ENCODE measurements at regions not wholly inside any gene's neighbourhood (a gene's known extent, or its start where the extent isn't known, plus 50 kb on each side); places are given as distances from the start of the nearest gene placed in this dataset.

DNA sequence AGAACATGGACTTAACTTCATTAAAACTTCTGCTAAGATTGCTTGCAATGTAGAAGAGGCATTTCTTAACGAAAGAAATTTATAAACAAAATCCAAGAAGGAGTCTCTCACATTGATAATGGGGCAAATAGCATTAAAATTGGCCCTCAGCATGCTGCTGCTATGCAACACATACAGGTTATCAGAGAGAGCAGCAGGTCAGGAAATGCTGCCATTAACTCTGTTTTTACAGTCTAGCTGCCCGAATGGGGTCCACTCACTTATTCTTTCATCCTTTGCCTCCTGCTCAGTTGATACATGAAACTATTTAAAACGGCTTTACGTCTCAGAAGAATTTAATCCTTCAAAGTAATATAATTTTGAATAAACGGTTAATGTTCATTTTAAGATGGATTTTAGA is 620.4 kb downstream of the SLC16A7 start:
- DNase-seq (ENCODE audit: low read depth in 1 of 2, low spot score in 2 of 2), result no peak
- no peak overlapping the region for H2BK120ac ChIP-seq (replicated peaks; ENCODE audit: low read depth, low read length)
- H3K79me2 ChIP-seq (ENCODE audit: control insufficient read depth in 1 of 2, insufficient read depth in 2 of 2, low read length in 2 of 2), result no peaks in the 10 kb centered on the region
- H3K79me1 ChIP-seq (ENCODE audit: low read depth, low read length), result no peaks in the 10 kb centered on the region
- H3K4me2 ChIP-seq (ENCODE audit: insufficient read depth in 1 of 2, low read depth in 2 of 2, low read length in 2 of 2), result no peak overlapping the region
- no peak overlapping the region for H3K4me3 ChIP-seq (ENCODE audit: extremely low read depth in 1 of 4, insufficient read depth in 2 of 4, low read depth in 3 of 4, low read length in 4 of 4)
- H4K8ac ChIP-seq (ENCODE audit: extremely low read depth, insufficient read depth, low read length), result no peak overlapping the region
- H2BK15ac ChIP-seq (ENCODE audit: low read length), result no peak overlapping the region
- CTCF ChIA-PET (ENCODE audit: partially characterized antibody), result no interaction called here
- 82% methylated on average over 5 of the region's 5 CpGs; no CpG with 5 or more reads in 1 of the 2 experiments for WGBS, 2 experiments (ENCODE audit: extremely low coverage in 1 of 2, insufficient coverage in 1 of 2, insufficient read length in 1 of 2, insufficient replicate concordance in 2 of 2, low coverage in 1 of 2, low lambda C conversion rate in 2 of 2, missing lambda C conversion rate in 1 of 2)
- no peaks in the 10 kb centered on the region for H3K36me3 ChIP-seq (ENCODE audit: control insufficient read depth in 2 of 4, insufficient read depth in 4 of 4, low read length in 3 of 4)
- H4K20me1 ChIP-seq (replicated peaks in 1 of 2; ENCODE audit: control insufficient read depth in 1 of 2, insufficient read depth in 2 of 2, low read length in 2 of 2), result no peaks in the 10 kb centered on the region
- no peak overlapping the region for H2BK20ac ChIP-seq (ENCODE audit: low read length)
- H3K4ac ChIP-seq (replicated peaks; ENCODE audit: insufficient read length, low read depth, low read length), result no peak overlapping the region
- H3K23me2 ChIP-seq (ENCODE audit: low read depth, low read length), result no peaks in the 10 kb centered on the region
- H3K4me1 ChIP-seq (replicated peaks in 1 of 4; ENCODE audit: control insufficient read depth in 3 of 4, insufficient read depth in 4 of 4, low read length in 3 of 4), result no peaks in the 10 kb centered on the region
- H2AK5ac ChIP-seq (ENCODE audit: low read depth, low read length), result no peak overlapping the region
- H3K9ac ChIP-seq (replicated peaks in 1 of 4; ENCODE audit: extremely low read depth in 1 of 4, low read depth in 3 of 4, low read length in 3 of 4), result no peak overlapping the region
- H3K9me3 ChIP-seq (ENCODE audit: insufficient read depth in 2 of 2, low read depth in 1 of 2, low read length in 1 of 2), result peaks cover 6 to 7% of the 10 kb centered on the region in 2 experiments; a peak in 2 of 4 replicates
- no peak overlapping the region for H3K18ac ChIP-seq (ENCODE audit: extremely low read depth, low read length)
- no peak overlapping the region for H3K14ac ChIP-seq (ENCODE audit: insufficient read length)
- H3K23ac ChIP-seq (ENCODE audit: insufficient read length), result no peak overlapping the region
- FAIRE-seq, result no peak
- POLR2A ChIA-PET (ENCODE audit: partially characterized antibody), result no interaction called here
- peak overlapping the region; percentile 73; the same call in 1 of the 2 replicates for H2AFZ ChIP-seq (ENCODE audit: low read length)
- H3K56ac ChIP-seq (replicated peaks; ENCODE audit: insufficient read length, low read depth, low read length), result no peak overlapping the region
- TF ChIP-seq EZH2 (IDR thresholded peaks at IDR 0.05; ENCODE audit: low read depth, low read length, severe bottlenecking) (no peak), PHF8 (conservative IDR thresholded peaks at IDR 0.05; ENCODE audit: low read depth, low read length) (no peak), NRF1 (IDR thresholded peaks at IDR 0.05; ENCODE audit: low read depth, low read length) (no peak), POU5F1 (IDR thresholded peaks at IDR 0.05; ENCODE audit: low read depth, low read length) (no peak), POLR2A (IDR thresholded peaks at IDR 0.05; ENCODE audit: control extremely low read depth in 1 of 2, low read depth in 2 of 2, low read length in 2 of 2) (no peak), CHD2 (IDR thresholded peaks at IDR 0.05; ENCODE audit: low read length) (no peak), ZNF274 (IDR thresholded peaks at IDR 0.05; ENCODE audit: borderline replicate concordance, extremely low read depth, low read length) (no peak), CREB1 (IDR thresholded peaks at IDR 0.05) (no peak), CHD1 (IDR thresholded peaks at IDR 0.05; ENCODE audit: low read depth, low read length) (no peak), RBBP5 (IDR thresholded peaks at IDR 0.05; ENCODE audit: borderline replicate concordance, low read depth, low read length) (no peak), BACH1 (IDR thresholded peaks at IDR 0.05; ENCODE audit: low read length) (no peak), RNF2 (IDR thresholded peaks at IDR 0.05; ENCODE audit: borderline replicate concordance, low read depth, low read length, missing control alignments, poor library complexity, severe bottlenecking) (no peak), GTF2F1 (IDR thresholded peaks at IDR 0.05; ENCODE audit: borderline replicate concordance, low read depth, low read length) (no peak), MAFK (IDR thresholded peaks at IDR 0.05; ENCODE audit: low read depth, low read length) (no peak), YY1 (IDR thresholded peaks at IDR 0.05; ENCODE audit: low read depth, low read length) (no peak)
- TF ChIP-seq, protein P1, sequence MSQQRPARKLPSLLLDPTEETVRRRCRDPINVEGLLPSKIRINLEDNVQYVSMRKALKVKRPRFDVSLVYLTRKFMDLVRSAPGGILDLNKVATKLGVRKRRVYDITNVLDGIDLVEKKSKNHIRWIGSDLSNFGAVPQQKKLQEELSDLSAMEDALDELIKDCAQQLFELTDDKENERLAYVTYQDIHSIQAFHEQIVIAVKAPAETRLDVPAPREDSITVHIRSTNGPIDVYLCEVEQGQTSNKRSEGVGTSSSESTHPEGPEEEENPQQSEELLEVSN (IDR thresholded peaks at IDR 0.05), result no peak
- no peak overlapping the region for H3K27ac ChIP-seq (ENCODE audit: low read depth, low read length)
- H2BK5ac ChIP-seq (ENCODE audit: low read depth, low read length), result no peak overlapping the region
- H3K27me3 ChIP-seq (replicated peaks in 1 of 4; ENCODE audit: control insufficient read depth in 3 of 4, extremely low read depth in 1 of 4, insufficient read depth in 3 of 4, low read length in 3 of 4), result no peaks in the 10 kb centered on the region
- H2BK12ac ChIP-seq (ENCODE audit: low read depth, low read length), result no peak overlapping the region
- no peak overlapping the region for H4K5ac ChIP-seq (ENCODE audit: insufficient read length, low read depth, low read length)
- no peak overlapping the region for H4K91ac ChIP-seq (replicated peaks; ENCODE audit: insufficient read length, low read length)
